Ramos (cell line): ENCODE measurements at regions not wholly inside any gene's neighbourhood (a gene's known extent, or its start where the extent isn't known, plus 50 kb on each side); places are given as distances from the start of the nearest gene placed in this dataset.
"Not testable (repeated sequence)": the region's sequence is repeated elsewhere in the genome, so short reads cannot be mapped to it uniquely, and the experiment has no call there.

Experiments used
- in situ Hi-C: fragments of 300-500 bp; cut with MboI; formaldehyde crosslinking; loops from one replicate; pipeline ENCODE4 v1.14.3; 2022; ENCODE audit warnings: low sequenced_read_pairs; ENCODE audit not compliant: unreplicated experiment

DNA sequence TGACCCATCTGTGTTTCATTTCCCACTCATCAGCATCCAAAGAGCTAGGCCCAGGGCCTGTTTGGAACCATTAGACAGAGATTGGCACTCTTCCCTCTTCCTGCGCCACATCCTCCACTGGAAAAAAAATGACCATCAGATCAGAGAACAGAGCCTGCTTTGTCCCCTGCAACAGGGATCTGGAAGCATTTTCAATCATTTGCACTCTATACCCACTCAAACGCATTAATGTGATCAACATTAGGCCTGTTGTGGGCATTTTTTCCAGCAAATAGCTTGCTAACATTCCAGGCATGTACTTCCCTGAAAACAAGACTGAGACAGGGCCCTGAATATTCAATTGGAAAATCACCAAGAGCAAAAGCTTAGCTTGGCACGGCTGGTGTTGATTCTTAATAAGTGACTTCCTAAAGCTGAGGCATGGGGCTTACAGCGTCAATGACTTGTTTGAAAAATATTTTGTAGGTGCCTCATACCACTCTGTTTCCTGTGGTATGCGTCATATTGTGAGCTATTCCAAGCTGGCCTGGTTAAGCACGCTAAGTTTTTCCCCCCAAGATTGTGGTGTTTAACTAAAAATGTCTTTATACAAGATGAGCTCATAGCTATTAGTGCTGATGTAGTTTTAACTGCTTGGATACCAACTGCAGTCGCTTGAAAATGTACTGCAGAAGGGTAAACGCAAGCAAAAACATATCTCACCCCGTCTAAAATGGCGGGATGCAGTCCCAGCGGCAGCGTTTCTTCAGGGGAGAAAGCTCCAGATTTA is 404.4 kb downstream of the SPRY2 start:
- in situ Hi-C loops = no loop called here

GRCh38 chr13:79935121-79935520 is 405.8 kb downstream of the SPRY2 start:
- in situ Hi-C loops = no loop called here

GRCh38 chr13:79933389-79933788 is 407.5 kb downstream of the SPRY2 start:
- in situ Hi-C loops = no loop called here

DNA sequence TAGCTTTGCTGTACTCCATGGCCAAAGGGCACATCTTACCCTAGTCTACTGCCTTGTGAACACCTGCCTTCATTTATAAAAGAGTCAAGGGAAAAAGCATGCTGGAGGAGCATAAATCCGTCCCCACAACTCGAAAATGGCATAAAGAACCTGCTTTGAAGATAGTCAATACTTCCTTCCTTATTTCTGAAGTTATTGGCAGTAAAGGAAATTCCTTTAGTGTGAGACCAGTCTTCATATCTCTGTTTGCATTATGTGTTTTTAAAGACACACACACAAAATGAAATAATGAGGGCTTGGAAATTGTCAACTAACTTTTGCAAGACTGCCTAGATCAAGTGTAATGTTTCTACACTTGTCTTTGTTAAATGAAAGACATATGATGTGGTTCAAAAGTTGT is 408.4 kb downstream of the SPRY2 start:
- in situ Hi-C loops = no loop called here

DNA sequence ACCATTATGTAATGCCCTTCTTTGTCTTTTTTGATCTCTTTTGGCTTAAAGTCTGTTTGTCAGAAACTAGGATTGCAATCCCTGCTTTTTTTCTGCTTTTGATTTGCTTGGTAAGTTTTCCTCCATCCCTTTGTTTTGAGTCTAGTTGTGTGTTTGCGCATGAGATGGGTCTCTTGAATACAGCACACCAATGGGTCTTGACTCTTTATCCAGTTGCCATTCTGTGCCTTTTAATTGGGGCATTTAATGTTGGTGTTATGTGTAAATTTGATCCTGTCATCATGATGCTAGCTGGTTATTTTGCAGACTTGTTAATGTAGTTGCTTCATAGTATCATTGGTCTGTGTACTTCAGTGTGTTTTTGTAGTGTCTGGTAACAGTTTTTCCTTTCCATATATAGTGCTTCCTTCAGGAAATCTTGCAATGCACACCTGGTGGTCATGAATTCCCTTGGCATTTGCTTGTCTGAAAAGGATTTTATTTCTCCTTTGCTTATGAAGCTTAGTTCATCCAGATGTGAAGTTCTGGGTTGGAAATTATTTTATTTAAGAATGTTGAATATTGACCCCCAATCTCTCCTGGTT is 416.9 kb downstream of the SPRY2 start:
- in situ Hi-C loops = not testable (repeated sequence)

DNA sequence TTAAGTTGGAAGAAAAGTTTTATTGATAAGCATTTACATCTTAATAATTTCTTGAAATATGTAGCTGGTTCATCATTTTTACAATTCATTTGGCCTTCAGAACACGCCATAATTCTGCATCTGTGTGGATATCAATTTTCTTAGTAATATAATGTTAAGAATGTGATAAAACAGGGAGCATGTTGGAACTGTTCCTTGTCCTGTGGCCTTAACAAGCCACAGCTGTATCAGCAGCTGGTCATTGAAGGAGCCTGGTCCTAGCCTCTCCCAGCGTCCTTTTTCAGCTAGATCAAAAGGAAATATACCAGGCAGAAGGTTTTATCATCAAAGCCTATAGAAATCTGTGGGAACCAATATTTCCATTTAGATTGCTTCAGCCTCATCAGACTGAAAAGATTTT is 421.8 kb downstream of the SPRY2 start:
- in situ Hi-C loops = no loop called here

- in situ Hi-C loops = no loop called here
These were observed 422.3 kb downstream of the SPRY2 start for GRCh38 chr13:79918620-79919019.

DNA sequence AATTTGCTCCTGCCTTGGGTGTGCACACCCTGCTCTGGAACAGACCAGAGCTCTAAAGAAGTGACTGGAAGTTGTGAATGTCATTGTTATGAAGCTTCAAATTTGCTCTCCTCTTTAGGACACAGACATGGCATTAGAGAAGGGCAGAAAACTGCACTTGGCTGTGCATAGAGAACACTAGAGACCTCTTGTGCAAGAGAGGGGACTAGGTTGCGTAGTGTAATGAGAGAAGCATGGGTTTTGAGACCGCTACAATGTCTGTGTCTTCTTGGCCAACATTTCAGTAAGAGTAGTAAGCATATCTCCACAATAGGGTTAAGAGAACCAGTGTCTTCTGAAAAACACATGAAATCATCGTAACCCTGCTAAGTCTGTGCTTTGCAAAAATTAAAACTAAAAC is 423.3 kb downstream of the SPRY2 start:
- in situ Hi-C loops = no loop called here

GRCh38 chr13:79915114-79915811 is 425.7 kb downstream of the SPRY2 start:
- in situ Hi-C loops = no loop called here

DNA sequence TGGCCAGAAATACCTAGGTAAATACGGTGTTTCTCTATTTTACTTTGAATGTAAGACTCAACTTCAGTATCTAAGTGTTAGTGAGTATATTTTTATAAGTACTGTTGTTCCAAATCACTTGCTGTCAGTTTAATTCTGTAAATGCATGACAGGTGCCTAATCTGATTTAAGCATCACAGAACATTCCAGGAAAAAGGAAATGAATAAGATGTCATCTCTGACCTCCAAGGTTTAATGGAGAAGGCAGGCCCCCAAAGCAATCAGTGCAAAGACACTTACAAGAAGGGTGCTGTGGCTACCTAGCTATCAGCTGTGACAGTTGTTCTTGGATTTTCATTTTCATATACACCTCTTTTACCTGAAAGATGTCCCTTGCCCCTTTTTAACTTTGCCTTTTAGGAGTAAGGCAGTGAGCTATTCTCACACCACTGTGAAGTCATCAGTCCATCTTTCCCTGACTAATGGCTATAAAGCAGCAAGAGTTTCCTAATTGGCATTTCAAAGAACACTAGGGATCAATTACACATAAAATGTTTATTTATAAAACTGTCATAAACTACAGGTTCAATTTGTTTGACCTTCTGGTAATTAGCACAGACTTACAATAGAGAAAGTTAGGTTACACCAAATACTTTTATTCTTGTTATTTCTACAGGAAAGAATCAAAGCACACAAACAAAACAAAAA is 427.6 kb downstream of the SPRY2 start:
- in situ Hi-C loops = no loop called here

DNA sequence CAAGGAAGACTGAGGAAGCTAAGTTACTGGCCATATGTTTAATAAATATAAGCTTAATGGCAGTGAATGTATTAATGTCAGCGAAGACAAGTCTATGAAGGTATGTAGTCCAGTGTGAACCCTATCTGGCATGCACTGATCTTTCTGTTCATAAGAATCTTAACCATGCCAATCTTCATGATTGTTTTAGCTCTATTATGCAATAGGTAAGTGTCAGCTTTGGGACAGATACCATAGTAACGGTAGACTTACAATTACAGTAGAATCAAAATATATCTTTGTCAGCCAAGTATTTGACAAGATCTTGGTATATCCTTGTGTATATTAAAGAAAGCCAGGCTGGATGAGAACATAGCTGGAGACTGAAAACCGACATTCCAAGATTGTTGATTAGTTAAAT is 428.5 kb downstream of the SPRY2 start:
- in situ Hi-C loops = no loop called here

DNA sequence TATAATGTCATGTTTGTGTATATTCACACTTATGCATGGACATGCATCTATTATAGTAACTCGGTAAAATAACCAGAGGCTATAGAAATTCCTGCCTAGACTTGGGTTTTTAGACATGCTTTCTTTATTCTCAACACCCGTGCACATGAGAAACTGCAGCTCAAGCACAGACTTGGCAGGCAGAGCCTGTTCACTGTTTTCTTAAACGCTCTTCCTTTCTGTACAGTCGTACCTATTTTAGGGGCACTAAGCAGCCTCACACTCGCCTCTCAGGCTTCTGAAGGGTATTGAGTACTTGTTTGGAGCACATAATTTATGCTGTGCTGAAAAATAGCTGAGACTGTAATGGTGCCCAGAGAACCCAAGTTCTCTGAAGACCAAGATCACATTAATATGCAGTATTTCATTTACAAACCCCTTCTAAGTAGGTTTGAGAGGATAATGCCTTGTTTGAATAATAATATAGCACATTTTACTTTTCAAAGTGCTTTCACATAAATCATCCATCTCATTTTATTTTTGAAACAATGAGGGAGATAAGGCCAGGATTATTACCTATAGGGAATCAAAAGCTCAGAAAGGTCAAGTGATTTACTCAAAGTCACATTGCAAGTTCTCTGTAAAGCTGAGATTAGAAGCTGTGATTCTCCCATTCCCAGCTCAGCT is 429.9 kb downstream of the SPRY2 start:
- in situ Hi-C loops = no loop called here

DNA sequence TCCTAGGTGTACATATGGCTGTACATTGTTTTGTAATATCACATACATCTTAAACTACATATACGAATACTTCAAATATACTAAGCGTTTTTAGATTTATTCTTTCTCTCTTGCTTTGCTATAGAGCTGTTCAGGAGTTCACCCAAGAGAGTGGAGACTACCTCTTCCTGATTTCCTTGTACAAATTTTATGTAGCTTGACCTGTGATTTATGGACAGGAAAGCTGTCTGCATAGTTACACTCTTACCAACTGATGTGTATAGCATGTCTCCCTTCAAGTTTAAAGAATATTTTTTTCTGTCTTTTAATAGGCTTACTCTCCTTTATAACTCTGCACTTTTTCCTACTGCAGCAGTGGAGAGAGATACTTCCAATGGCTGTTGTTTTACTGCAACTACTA is 428.7 kb downstream of the NDFIP2 start:
- in situ Hi-C loops = no loop called here

GRCh38 chr13:79908381-79908780 is 427.4 kb downstream of the NDFIP2 start:
- in situ Hi-C loops = no loop called here

GRCh38 chr13:79907527-79907926 is 426.6 kb downstream of the NDFIP2 start:
- in situ Hi-C loops = no loop called here

GRCh38 chr13:79906345-79906744 is 425.4 kb downstream of the NDFIP2 start:
- in situ Hi-C loops = no loop called here

DNA sequence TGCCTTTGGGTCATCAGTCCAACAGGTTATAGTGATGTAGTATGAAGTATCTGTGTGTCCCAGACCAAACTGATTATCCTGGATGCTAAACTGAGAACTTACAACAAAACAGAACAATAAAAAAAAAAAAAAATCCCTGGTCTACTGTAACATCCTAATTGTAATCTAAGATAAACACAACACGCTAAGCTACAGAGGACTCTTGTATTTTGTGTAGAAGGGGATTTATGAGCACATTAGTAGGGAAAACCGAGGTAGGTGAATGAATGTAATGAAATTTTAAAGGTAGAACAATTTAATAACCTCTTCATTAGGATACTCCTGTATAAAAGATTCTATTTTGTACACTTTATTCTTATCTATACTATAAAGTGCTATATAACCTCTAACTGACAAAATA is 424.1 kb downstream of the NDFIP2 start:
- in situ Hi-C loops = no loop called here

GRCh38 chr13:79904581-79904980 is 423.6 kb downstream of the NDFIP2 start:
- in situ Hi-C loops = no loop called here

GRCh38 chr13:79901336-79901735 is 420.4 kb downstream of the NDFIP2 start:
- in situ Hi-C loops = no loop called here

- in situ Hi-C loops = no loop called here
These were observed 419.4 kb downstream of the NDFIP2 start for GRCh38 chr13:79900356-79900755.
